ENCODE measurements at regions not wholly inside any gene's neighbourhood (a gene's known extent, or its start where the extent isn't known, plus 50 kb on each side); places are given as distances from the start of the nearest gene placed in this dataset.

GRCh38 chr5:124234770-124235562 lies 511.5 kb downstream of the ZNF608 start:
- Histone ChIP-seq H3K4me1 (ENCODE audit: control insufficient read depth, extremely low read depth, insufficient read depth, low read length) (no peaks in the 10 kb centered on the region), H3K9me3 (replicated peaks; ENCODE audit: control insufficient read depth, insufficient read depth, low read length) (no peaks in the 10 kb centered on the region), H3K79me2 (ENCODE audit: control insufficient read depth, insufficient read depth, low read length) (no peaks in the 10 kb centered on the region), H3K9ac (replicated peaks; ENCODE audit: extremely low read depth, insufficient read depth, low read length) (no peak overlapping the region), H2AFZ (ENCODE audit: low read depth, low read length) (no peak overlapping the region), H3K27ac (ENCODE audit: insufficient read depth, low read depth, low read length) (no peak overlapping the region), H3K4me2 (ENCODE audit: insufficient read depth, low read length) (no peak overlapping the region), H3K36me3 (ENCODE audit: control insufficient read depth in 2 of 2, extremely low read depth in 1 of 2, insufficient read depth in 2 of 2, low read length in 2 of 2) (no peaks in the 10 kb centered on the region), H3K27me3 (ENCODE audit: control insufficient read depth in 2 of 2, insufficient read depth in 2 of 2, low read length in 2 of 2) (no peaks in the 10 kb centered on the region), H3K4me3 (replicated peaks in 1 of 3; ENCODE audit: insufficient read depth in 1 of 3, low read depth in 1 of 3, low read length in 3 of 3) (no peak overlapping the region), H3K9me1 (replicated peaks; ENCODE audit: control insufficient read depth, extremely low read depth, insufficient read depth, low read length) (no peaks in the 10 kb centered on the region), H4K20me1 (replicated peaks; ENCODE audit: control insufficient read depth, extremely low read depth, insufficient read depth, low read length) (no peaks in the 10 kb centered on the region)
- TF ChIP-seq MYC (IDR thresholded peaks at IDR 0.05; ENCODE audit: low read depth, low read length), result no peak
- no peak for TF ChIP-seq POLR2AphosphoS5 (IDR thresholded peaks at IDR 0.05; ENCODE audit: insufficient read depth, low read depth, low read length)
- no peak for TF ChIP-seq JUN (IDR thresholded peaks at IDR 0.05; ENCODE audit: borderline replicate concordance, insufficient read depth, insufficient read length, low read depth)
- no peak for TF ChIP-seq CTCF (IDR thresholded peaks at IDR 0.05; ENCODE audit: extremely low read depth in 1 of 2, insufficient read depth in 1 of 2, low read depth in 1 of 2, low read length in 2 of 2)
- TF ChIP-seq POLR2A (IDR thresholded peaks at IDR 0.05; ENCODE audit: low read depth, low read length), result no peak
- TF ChIP-seq GATA2 (IDR thresholded peaks at IDR 0.05; ENCODE audit: insufficient read depth, insufficient read length, low read depth, low read length), result no peak
- no peak for TF ChIP-seq FOS (IDR thresholded peaks at IDR 0.05; ENCODE audit: borderline replicate concordance, insufficient read depth, low read length)
- POLR2A ChIA-PET, result no interaction called here
- CTCF ChIA-PET, result interaction anchor here (1.0 kb wide), 1 partner anchor 564 kb away, joined by 3 read pairs; no protein-coding TSS in a partner anchor
- FAIRE-seq (no peak), DNase-seq (ENCODE audit: low read depth, low spot score) (no peak)
- intact Hi-C loops (cut with micrococcal nuclease) (no loop called here), dilution Hi-C loops (cut with MboI; ENCODE audit: extremely low pct_ligation_motif_present, low sequenced_read_pairs) (no loop called here)
- BruUV-seq (replicated peaks), result no TSS peak

Measured in endothelial cell of umbilical vein (primary cell).